KOPT-K1 (cell line): ENCODE measurements at regions not wholly inside any gene's neighbourhood (a gene's known extent, or its start where the extent isn't known, plus 50 kb on each side); places are given as distances from the start of the nearest gene placed in this dataset.

Experiments
- H3K27ac ChIP-seq: fragments of 200-600 bp; sonication (generic); 2 replicates; pipeline ENCODE4 v1.5.1; 2016; ENCODE audit warnings: antibody characterized with exemption, mild to moderate bottlenecking, low read depth, low read length; ENCODE audit not compliant: poor library complexity, severe bottlenecking
- H3K36me3 ChIP-seq: fragments of 200-600 bp; sonication (generic); 2 replicates; pipeline ENCODE4 v1.5.1; 2017; ENCODE audit warnings: antibody characterized with exemption, mild to moderate bottlenecking, low read length, moderate library complexity; ENCODE audit not compliant: insufficient read depth
- H3K9me3 ChIP-seq: fragments of 200-600 bp; sonication (generic); 2 replicates; pipeline ENCODE4 v1.5.1; 2017; ENCODE audit warnings: antibody characterized with exemption, low read length, mild to moderate bottlenecking; ENCODE audit not compliant: insufficient read depth, poor library complexity, severe bottlenecking

- H3K27ac ChIP-seq, result no peak overlapping the region
- H3K9me3 ChIP-seq, result no peaks in the 10 kb centered on the region
- H3K36me3 ChIP-seq, result no peaks in the 10 kb centered on the region
Measured at GRCh38 chr17:74098136-74099024, 105.1 kb upstream of the RPL38 start.

GRCh38 chr17:74099442-74100340 is 103.8 kb upstream of the RPL38 start:
- H3K27ac ChIP-seq, result no peak overlapping the region
- H3K9me3 ChIP-seq, result no peaks in the 10 kb centered on the region
- no peaks in the 10 kb centered on the region for H3K36me3 ChIP-seq

GRCh38 chr17:74104921-74105320 is 98.6 kb upstream of the RPL38 start:
- H3K36me3 ChIP-seq, result no peaks in the 10 kb centered on the region
- H3K27ac ChIP-seq, result no peak overlapping the region
- H3K9me3 ChIP-seq, result no peaks in the 10 kb centered on the region

- Histone ChIP-seq H3K9me3 (no peaks in the 10 kb centered on the region), H3K27ac (no peak overlapping the region), H3K36me3 (no peaks in the 10 kb centered on the region)
Measured at GRCh38 chr17:74107107-74107506, 96.4 kb upstream of the RPL38 start.

- H3K9me3 ChIP-seq, result no peaks in the 10 kb centered on the region
- H3K36me3 ChIP-seq, result no peaks in the 10 kb centered on the region
- no peak overlapping the region for H3K27ac ChIP-seq
Measured at GRCh38 chr17:74108126-74108705, 95.3 kb upstream of the RPL38 start.

GRCh38 chr17:74110467-74110866 is 93.0 kb upstream of the RPL38 start:
- Histone ChIP-seq H3K9me3 (peaks cover 4% of the 10 kb centered on the region), H3K27ac (no peak overlapping the region), H3K36me3 (no peaks in the 10 kb centered on the region)

- no peak overlapping the region for H3K27ac ChIP-seq
- H3K9me3 ChIP-seq, result peaks cover 4% of the 10 kb centered on the region
- no peaks in the 10 kb centered on the region for H3K36me3 ChIP-seq
Measured at GRCh38 chr17:74113326-74113725, 90.2 kb upstream of the RPL38 start.

- no peak overlapping the region for H3K27ac ChIP-seq
- H3K9me3 ChIP-seq, result peaks cover 4% of the 10 kb centered on the region
- H3K36me3 ChIP-seq, result no peaks in the 10 kb centered on the region
Measured at GRCh38 chr17:74113952-74114351, 89.5 kb upstream of the RPL38 start.

- H3K9me3 ChIP-seq, result peaks cover 4% of the 10 kb centered on the region
- no peak overlapping the region for H3K27ac ChIP-seq
- no peaks in the 10 kb centered on the region for H3K36me3 ChIP-seq
Measured at GRCh38 chr17:74114881-74115470, 88.5 kb upstream of the RPL38 start.

GRCh38 chr17:74115586-74115985 is 87.9 kb upstream of the RPL38 start:
- Histone ChIP-seq H3K36me3 (no peaks in the 10 kb centered on the region), H3K27ac (no peak overlapping the region), H3K9me3 (peaks cover 4% of the 10 kb centered on the region)

- Histone ChIP-seq H3K36me3 (no peaks in the 10 kb centered on the region), H3K9me3 (peaks cover 4% of the 10 kb centered on the region), H3K27ac (no peak overlapping the region)
Measured at GRCh38 chr17:74116087-74116717, 87.3 kb upstream of the RPL38 start.

- H3K27ac ChIP-seq, result no peak overlapping the region
Measured at GRCh38 chr17:74117087-74117698, 86.3 kb upstream of the RPL38 start.

GRCh38 chr17:74117999-74118421 is 85.5 kb upstream of the RPL38 start:
- peaks cover 4% of the 10 kb centered on the region for H3K9me3 ChIP-seq
- H3K36me3 ChIP-seq, result no peaks in the 10 kb centered on the region
- no peak overlapping the region for H3K27ac ChIP-seq

More at GRCh38 chr17:74117087-74117698, 86.3 kb upstream of the RPL38 start:
- Histone ChIP-seq H3K9me3 (peaks cover 4% of the 10 kb centered on the region), H3K36me3 (no peaks in the 10 kb centered on the region)

- Histone ChIP-seq H3K36me3 (no peaks in the 10 kb centered on the region), H3K27ac (no peak overlapping the region), H3K9me3 (peaks cover 2% of the 10 kb centered on the region)
Measured at GRCh38 chr17:74118504-74118903, 85.0 kb upstream of the RPL38 start.
